NCI-H1105 (cell line): ENCODE measurements at regions not wholly inside any gene's neighbourhood (a gene's known extent, or its start where the extent isn't known, plus 50 kb on each side); places are given as distances from the start of the nearest gene placed in this dataset.
"Not testable (repeated sequence)": the region's sequence is repeated elsewhere in the genome, so short reads cannot be mapped to it uniquely, and the experiment has no call there.

ENCODE experiments used
- DNase-seq: peaks from one replicate; lab custom pipeline; 2025; lab: John Stamatoyannopoulos, UW

- no peak for DNase-seq
These were observed 55.2 kb upstream of the MDM1 start for GRCh38 chr12:68387338-68387737.

- DNase-seq, result no peak
These were observed 57.1 kb upstream of the MDM1 start for GRCh38 chr12:68389305-68389704.

- no peak for DNase-seq
These were observed 59.8 kb upstream of the MDM1 start for GRCh38 chr12:68391937-68392336.

- DNase-seq, result no peak
These were observed 60.2 kb upstream of the MDM1 start for GRCh38 chr12:68392376-68392775.

- DNase-seq, result no peak
These were observed 61.3 kb upstream of the MDM1 start for GRCh38 chr12:68393417-68393816.

GRCh38 chr12:68397566-68398158 is 65.5 kb upstream of the MDM1 start:
- no peak for DNase-seq

GRCh38 chr12:68398689-68399088 is 66.5 kb upstream of the MDM1 start:
- not testable (repeated sequence) for DNase-seq

GRCh38 chr12:68400226-68400829 is 68.2 kb upstream of the MDM1 start:
- DNase-seq, result peak; percentile 6

GRCh38 chr12:68402422-68402821 is 70.3 kb upstream of the MDM1 start:
- no peak for DNase-seq

GRCh38 chr12:68403296-68403695 is 71.1 kb upstream of the MDM1 start:
- DNase-seq, result no peak

GRCh38 chr12:68403711-68404110 is 71.5 kb upstream of the MDM1 start:
- no peak for DNase-seq

GRCh38 chr12:68405343-68405781 is 73.2 kb upstream of the MDM1 start:
- DNase-seq, result no peak

GRCh38 chr12:68406134-68406576 is 74.0 kb upstream of the MDM1 start:
- peak; percentile 11 for DNase-seq

GRCh38 chr12:68406911-68407310 is 74.7 kb upstream of the MDM1 start:
- no peak for DNase-seq

GRCh38 chr12:68410018-68410660 is 78.0 kb upstream of the MDM1 start:
- DNase-seq, result no peak

- no peak for DNase-seq
These were observed 79.2 kb upstream of the MDM1 start for GRCh38 chr12:68411371-68411770.

GRCh38 chr12:68414988-68415387 is 82.8 kb upstream of the MDM1 start:
- DNase-seq, result no peak

- no peak for DNase-seq
These were observed 84.2 kb upstream of the MDM1 start for GRCh38 chr12:68416350-68416749.

GRCh38 chr12:68416826-68417225 is 84.7 kb upstream of the MDM1 start:
- DNase-seq, result no peak

GRCh38 chr12:68418137-68418460 is 85.9 kb upstream of the MDM1 start:
- no peak for DNase-seq

- DNase-seq, result no peak
These were observed 88.3 kb upstream of the MDM1 start for GRCh38 chr12:68420225-68421010.

GRCh38 chr12:68422159-68422558 is 90.0 kb upstream of the MDM1 start:
- DNase-seq, result no peak
